ENCODE measurements at regions not wholly inside any gene's neighbourhood (a gene's known extent, or its start where the extent isn't known, plus 50 kb on each side); places are given as distances from the start of the nearest gene placed in this dataset.
A peak's percentile ranks its signal among the peaks of the same experiment; 100 is the strongest.

- Histone ChIP-seq H3K27me3 (ENCODE audit: control insufficient read depth, insufficient read depth, low read length) (no peaks in the 10 kb centered on the region), H3K36me3 (ENCODE audit: control insufficient read depth, insufficient read depth, low read length) (no peaks in the 10 kb centered on the region), H3K4me3 (ENCODE audit: low read depth, low read length) (no peak overlapping the region)
- FAIRE-seq: no peak
- DNase-seq (ENCODE audit: low read depth): peak; percentile 3
- TF ChIP-seq CTCF (IDR thresholded peaks at IDR 0.05; ENCODE audit: insufficient read depth, low read length, severe bottlenecking): no peak
Observed at GRCh38 chr5:156155598-156155997, 171.4 kb upstream of the SGCD start.

GRCh38 chr5:156164306-156164705 lies 162.7 kb upstream of the SGCD start:
- no peak for DNase-seq (ENCODE audit: low read depth)
- no peaks in the 10 kb centered on the region for H3K27me3 ChIP-seq (ENCODE audit: control insufficient read depth, insufficient read depth, low read length)
- H3K4me3 ChIP-seq (ENCODE audit: low read depth, low read length): no peak overlapping the region
- TF ChIP-seq CTCF (IDR thresholded peaks at IDR 0.05; ENCODE audit: insufficient read depth, low read length, severe bottlenecking): no peak
- no peaks in the 10 kb centered on the region for H3K36me3 ChIP-seq (ENCODE audit: control insufficient read depth, insufficient read depth, low read length)
- FAIRE-seq: no peak

GRCh38 chr5:156169495-156169894 lies 157.5 kb upstream of the SGCD start:
- no peaks in the 10 kb centered on the region for H3K27me3 ChIP-seq (ENCODE audit: control insufficient read depth, insufficient read depth, low read length)
- FAIRE-seq (no peak), DNase-seq (ENCODE audit: low read depth) (no peak)
- no peak for TF ChIP-seq CTCF (IDR thresholded peaks at IDR 0.05; ENCODE audit: insufficient read depth, low read length, severe bottlenecking)
- no peaks in the 10 kb centered on the region for H3K36me3 ChIP-seq (ENCODE audit: control insufficient read depth, insufficient read depth, low read length)
- H3K4me3 ChIP-seq (ENCODE audit: low read depth, low read length): no peak overlapping the region

- no peak for FAIRE-seq
- H3K27me3 ChIP-seq (ENCODE audit: control insufficient read depth, insufficient read depth, low read length): no peaks in the 10 kb centered on the region
- no peaks in the 10 kb centered on the region for H3K36me3 ChIP-seq (ENCODE audit: control insufficient read depth, insufficient read depth, low read length)
- DNase-seq (ENCODE audit: low read depth): no peak
- no peak for TF ChIP-seq CTCF (IDR thresholded peaks at IDR 0.05; ENCODE audit: insufficient read depth, low read length, severe bottlenecking)
- no peak overlapping the region for H3K4me3 ChIP-seq (ENCODE audit: low read depth, low read length)
Observed at GRCh38 chr5:156170351-156170961, 156.5 kb upstream of the SGCD start.

GRCh38 chr5:156174225-156174624 lies 152.7 kb upstream of the SGCD start:
- no peak for TF ChIP-seq CTCF (IDR thresholded peaks at IDR 0.05; ENCODE audit: insufficient read depth, low read length, severe bottlenecking)
- no peaks in the 10 kb centered on the region for H3K27me3 ChIP-seq (ENCODE audit: control insufficient read depth, insufficient read depth, low read length)
- no peak for FAIRE-seq
- DNase-seq (ENCODE audit: low read depth): no peak
- H3K36me3 ChIP-seq (ENCODE audit: control insufficient read depth, insufficient read depth, low read length): no peaks in the 10 kb centered on the region
- no peak overlapping the region for H3K4me3 ChIP-seq (ENCODE audit: low read depth, low read length)

GRCh38 chr5:156178117-156178516 lies 148.8 kb upstream of the SGCD start:
- H3K36me3 ChIP-seq (ENCODE audit: control insufficient read depth, insufficient read depth, low read length): no peaks in the 10 kb centered on the region
- H3K4me3 ChIP-seq (ENCODE audit: low read depth, low read length): no peak overlapping the region
- DNase-seq (ENCODE audit: low read depth): no peak
- TF ChIP-seq CTCF (IDR thresholded peaks at IDR 0.05; ENCODE audit: insufficient read depth, low read length, severe bottlenecking): no peak
- H3K27me3 ChIP-seq (ENCODE audit: control insufficient read depth, insufficient read depth, low read length): no peaks in the 10 kb centered on the region
- FAIRE-seq: no peak

All from bronchial epithelial cell (primary cell).